Stimulated activated CD4-positive, alpha-beta T cell treated with anti-CD3 and anti-CD28 coated beads, TNF-alpha, amount 100 ng/mL, for 24 hours (primary cell): ENCODE measurements at regions not wholly inside any gene's neighbourhood (a gene's known extent, or its start where the extent isn't known, plus 50 kb on each side); places are given as distances from the start of the nearest gene placed in this dataset.
"Not testable (repeated sequence)": the region's sequence is repeated elsewhere in the genome, so short reads cannot be mapped to it uniquely, and the experiment has no call there.

Experiments
- DNase-seq, 3 experiments: peaks; one replicate each; pipeline ENCODE4 v3.0.0-alpha.2; 2020; ENCODE audit warnings: low read depth in 3 of 3

- not testable (repeated sequence) for DNase-seq
These were observed 159.0 kb upstream of the ROPN1B start for GRCh38 chr3:125810010-125810409.

- peak in 2 of 3 experiments; percentile 32 to 43 for DNase-seq
These were observed 146.8 kb upstream of the ROPN1B start for GRCh38 chr3:125822175-125822574.

GRCh38 chr3:125831005-125831750 lies 137.8 kb upstream of the ROPN1B start:
- DNase-seq, result not testable (repeated sequence)

- DNase-seq, result not testable (repeated sequence)
These were observed 133.4 kb upstream of the ROPN1B start for GRCh38 chr3:125835562-125835961.

GRCh38 chr3:125836011-125836551 lies 132.9 kb upstream of the ROPN1B start:
- DNase-seq, result peak in 1 of 3 experiments; percentile 23

- DNase-seq, result not testable (repeated sequence)
These were observed 132.2 kb upstream of the ROPN1B start for GRCh38 chr3:125836786-125837185.

- not testable (repeated sequence) for DNase-seq
These were observed 130.1 kb upstream of the ROPN1B start for GRCh38 chr3:125838857-125839256.

- DNase-seq, result not testable (repeated sequence)
These were observed 128.5 kb upstream of the ROPN1B start for GRCh38 chr3:125840465-125840864.

GRCh38 chr3:125847966-125848365 lies 121.0 kb upstream of the ROPN1B start:
- DNase-seq, result not testable (repeated sequence)

GRCh38 chr3:125855006-125855405 lies 114.0 kb upstream of the ROPN1B start:
- DNase-seq, result not testable (repeated sequence)

GRCh38 chr3:125860547-125860946 lies 108.4 kb upstream of the ROPN1B start:
- DNase-seq, result peak in 1 of 3 experiments; percentile 12

- DNase-seq, result not testable (repeated sequence)
These were observed 106.1 kb upstream of the ROPN1B start for GRCh38 chr3:125862841-125863254.

GRCh38 chr3:125864532-125864931 lies 104.4 kb upstream of the ROPN1B start:
- not testable (repeated sequence) for DNase-seq

- not testable (repeated sequence) for DNase-seq
These were observed 83.0 kb upstream of the ROPN1B start for GRCh38 chr3:125886006-125886405.

- DNase-seq, result not testable (repeated sequence)
These were observed 69.8 kb upstream of the ROPN1B start for GRCh38 chr3:125899181-125899580.

GRCh38 chr3:125901473-125901872 lies 67.5 kb upstream of the ROPN1B start:
- DNase-seq, result not testable (repeated sequence)

GRCh38 chr3:125903780-125904455 lies 65.1 kb upstream of the ROPN1B start:
- DNase-seq, result not testable (repeated sequence)

GRCh38 chr3:125907279-125907678 lies 61.7 kb upstream of the ROPN1B start:
- not testable (repeated sequence) for DNase-seq

- not testable (repeated sequence) for DNase-seq
These were observed 58.1 kb upstream of the ROPN1B start for GRCh38 chr3:125910851-125911250.

GRCh38 chr3:125914608-125915436 lies 54.2 kb upstream of the ROPN1B start:
- DNase-seq, result not testable (repeated sequence)

GRCh38 chr3:125915437-125915787 lies 53.6 kb upstream of the ROPN1B start:
- not testable (repeated sequence) for DNase-seq
